HG02588 (cell line): ENCODE measurements at regions not wholly inside any gene's neighbourhood (a gene's known extent, or its start where the extent isn't known, plus 50 kb on each side); places are given as distances from the start of the nearest gene placed in this dataset.
A peak's percentile ranks its signal among the peaks of the same experiment; 100 is the strongest.

Source experiments
- ATAC-seq: cut with Tn5 transposase; IDR thresholded peaks from one replicate; pipeline ENCODE4 v1.9.1; 2021; ENCODE audit warnings: mild to moderate bottlenecking, moderate library complexity; ENCODE audit not compliant: unreplicated experiment

GRCh38 chr3:83513677-83514076, 1445.1 kb upstream of the CADM2 start:
- no peak for ATAC-seq

GRCh38 chr3:83514130-83514914, 1444.5 kb upstream of the CADM2 start:
- ATAC-seq: no peak

- no peak for ATAC-seq
These were observed 1443.7 kb upstream of the CADM2 start for GRCh38 chr3:83515123-83515522.

- peak; percentile 67 for ATAC-seq
These were observed 1435.2 kb upstream of the CADM2 start for GRCh38 chr3:83523470-83524073.

GRCh38 chr3:83524901-83525300, 1433.9 kb upstream of the CADM2 start:
- ATAC-seq: no peak

GRCh38 chr3:83559082-83559481, 1399.7 kb upstream of the CADM2 start:
- ATAC-seq: no peak

- no peak for ATAC-seq
These were observed 1390.9 kb upstream of the CADM2 start for GRCh38 chr3:83567935-83568334.

- no peak for ATAC-seq
These were observed 1377.2 kb upstream of the CADM2 start for GRCh38 chr3:83581546-83581945.

GRCh38 chr3:83601704-83602103, 1357.1 kb upstream of the CADM2 start:
- no peak for ATAC-seq

GRCh38 chr3:83622526-83622925, 1336.3 kb upstream of the CADM2 start:
- ATAC-seq: no peak

GRCh38 chr3:83625261-83625660, 1333.5 kb upstream of the CADM2 start:
- no peak for ATAC-seq

- no peak for ATAC-seq
These were observed 1330.3 kb upstream of the CADM2 start for GRCh38 chr3:83628471-83628870.

- no peak for ATAC-seq
These were observed 1326.3 kb upstream of the CADM2 start for GRCh38 chr3:83632526-83632925.

GRCh38 chr3:83633758-83634157, 1325.0 kb upstream of the CADM2 start:
- ATAC-seq: no peak

- ATAC-seq: no peak
These were observed 1309.1 kb upstream of the CADM2 start for GRCh38 chr3:83649692-83650091.

GRCh38 chr3:83655083-83655482, 1303.7 kb upstream of the CADM2 start:
- no peak for ATAC-seq

GRCh38 chr3:83662381-83662960, 1296.3 kb upstream of the CADM2 start:
- no peak for ATAC-seq

GRCh38 chr3:83670416-83670815, 1288.4 kb upstream of the CADM2 start:
- no peak for ATAC-seq

GRCh38 chr3:83683937-83684598, 1274.7 kb upstream of the CADM2 start:
- ATAC-seq: no peak

- ATAC-seq: no peak
These were observed 1252.1 kb upstream of the CADM2 start for GRCh38 chr3:83706669-83707068.

- ATAC-seq: no peak
These were observed 1243.5 kb upstream of the CADM2 start for GRCh38 chr3:83715307-83715706.

- ATAC-seq: no peak
These were observed 1229.2 kb upstream of the CADM2 start for GRCh38 chr3:83729576-83729975.
